HCT116 (cell line): ENCODE measurements at regions not wholly inside any gene's neighbourhood (a gene's known extent, or its start where the extent isn't known, plus 50 kb on each side); places are given as distances from the start of the nearest gene placed in this dataset.

Experiments used
- CTCF ChIP-seq, 3 experiments: fragments of 200-600 bp in 1 of 3; sonication (generic) in 1 of 3; IDR thresholded peaks in 2 of 3; conservative IDR thresholded peaks in 1 of 3; 2 replicates each; pipeline ENCODE4 v1.5.1; 2012 to 2017; ENCODE audit warnings: low read depth in 2 of 3, low read length in 2 of 3, antibody characterized with exemption in 1 of 3, borderline replicate concordance in 1 of 3, control low read depth in 1 of 3, mild to moderate bottlenecking in 1 of 3, mixed read lengths in 1 of 3, mixed run types in 1 of 3, moderate library complexity in 1 of 3; ENCODE audit not compliant: insufficient read depth in 1 of 3
- EZH2 ChIP-seq: fragments of 200-600 bp; sonication (generic); IDR thresholded peaks from 2 replicates; pipeline ENCODE4 v1.6.1; 2017; ENCODE audit warnings: antibody characterized with exemption, mixed run types
- JUND ChIP-seq: IDR thresholded peaks from 2 replicates; pipeline ENCODE4 v1.6.1; 2012
- POLR2AphosphoS5 ChIP-seq: IDR thresholded peaks from 2 replicates; pipeline ENCODE4 v1.6.1; 2011; ENCODE audit warnings: mild to moderate bottlenecking, low read depth, low read length, moderate library complexity
- RAD21 ChIP-seq: IDR thresholded peaks from 2 replicates; pipeline ENCODE4 v1.6.1; 2012; ENCODE audit warnings: low read depth, mild to moderate bottlenecking
- REST ChIP-seq: IDR thresholded peaks from 2 replicates; pipeline ENCODE4 v1.6.1; 2012; ENCODE audit warnings: low read depth
- SRF ChIP-seq: IDR thresholded peaks from 2 replicates; pipeline ENCODE4 v1.6.1; 2012; ENCODE audit warnings: low read depth
- YY1 ChIP-seq: IDR thresholded peaks from 2 replicates; pipeline ENCODE4 v1.6.1; 2011; ENCODE audit warnings: low read length, low read depth, moderate library complexity, mild to moderate bottlenecking; ENCODE audit not compliant: insufficient replicate concordance; ENCODE audit errors: extremely low read depth

- no peak for TF ChIP-seq CTCF (IDR thresholded peaks at IDR 0.05 in 2 of 3, conservative IDR thresholded peaks at IDR 0.05 in 1 of 3; ENCODE audit: borderline replicate concordance in 1 of 3, insufficient read depth in 1 of 3, low read depth in 2 of 3, low read length in 2 of 3)
- no peak for TF ChIP-seq RAD21
- no peak for TF ChIP-seq REST
- no peak for TF ChIP-seq SRF
- no peak for TF ChIP-seq EZH2
- no peak for TF ChIP-seq YY1
- no peak for TF ChIP-seq JUND
- no peak for TF ChIP-seq POLR2AphosphoS5
Observed at GRCh38 chr12:83996671-83997070, 915.9 kb downstream of the SLC6A15 start.
